ENCODE measurements at regions not wholly inside any gene's neighbourhood (a gene's known extent, or its start where the extent isn't known, plus 50 kb on each side); places are given as distances from the start of the nearest gene placed in this dataset.

DNA sequence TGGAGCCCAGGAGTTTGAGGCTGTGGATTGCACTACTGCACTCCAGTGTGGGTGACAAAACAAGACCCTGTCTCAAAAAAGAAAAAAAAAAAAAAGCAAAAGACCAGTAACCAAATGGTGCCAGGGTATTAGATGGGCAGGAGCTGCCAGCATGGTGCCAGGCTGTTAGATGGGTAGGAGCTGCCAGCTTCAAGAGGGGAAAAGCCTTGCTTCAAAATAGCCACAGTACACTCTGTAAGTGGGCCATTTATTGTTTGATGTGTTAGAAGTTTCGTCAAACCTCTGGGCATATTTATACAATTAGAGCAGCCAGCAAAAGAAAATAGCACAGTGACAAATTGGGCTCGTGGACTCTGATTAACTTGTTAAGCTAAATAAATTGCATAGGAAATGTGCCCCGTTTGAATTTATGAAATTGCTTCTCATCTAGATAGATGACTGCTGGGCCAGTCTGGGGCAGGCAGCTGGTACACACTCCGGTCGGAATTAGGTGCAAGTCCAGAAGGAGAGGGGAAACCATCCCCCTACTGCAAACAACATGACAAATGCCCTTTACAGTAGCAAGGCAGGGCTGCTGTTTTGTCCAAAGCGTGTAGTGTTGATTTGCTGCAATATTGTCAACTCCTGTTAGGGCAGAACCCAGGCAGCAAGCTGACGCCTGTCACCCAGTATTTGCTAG, 126.3 kb upstream of the IRX3 start:
- Histone ChIP-seq H3K4me1 (ENCODE audit: control insufficient read depth, insufficient read depth, low read length) (no peaks in the 10 kb centered on the region), H3K4me3 (ENCODE audit: low read depth, low read length) (no peak overlapping the region), H3K27ac (ENCODE audit: extremely low read depth, low read depth, low read length) (no peak overlapping the region), H3K9me3 (ENCODE audit: control insufficient read depth, insufficient read depth, low read depth, low read length) (no peaks in the 10 kb centered on the region), H3K36me3 (ENCODE audit: control insufficient read depth in 2 of 2, insufficient read depth in 1 of 2, low read length in 2 of 2) (no peaks in the 10 kb centered on the region)
- POLR2A ChIA-PET, result no interaction called here
- CTCF ChIA-PET, result interaction anchor here (0.6 kb wide), 1 partner anchor 260 kb away, joined by 3 read pairs; no protein-coding TSS in a partner anchor
- TF ChIP-seq ZNF280D (tag by site-specific recombination; IDR thresholded peaks at IDR 0.05) (no peak), ZBTB48 (tag by site-specific recombination; IDR thresholded peaks at IDR 0.05) (no peak), ZNF121 (tag by site-specific recombination; IDR thresholded peaks at IDR 0.05) (no peak), ZNF341 (tag by site-specific recombination; IDR thresholded peaks at IDR 0.05; ENCODE audit: low read depth) (no peak), EGR2 (tag by site-specific recombination; IDR thresholded peaks at IDR 0.05; ENCODE audit: low read depth) (no peak), ZNF214 (tag by site-specific recombination; IDR thresholded peaks at IDR 0.05; ENCODE audit: borderline replicate concordance) (no peak), ZNF777 (tag by site-specific recombination; IDR thresholded peaks at IDR 0.05; ENCODE audit: borderline replicate concordance) (no peak), ZNF48 (tag by site-specific recombination; IDR thresholded peaks at IDR 0.05) (no peak)

DNA sequence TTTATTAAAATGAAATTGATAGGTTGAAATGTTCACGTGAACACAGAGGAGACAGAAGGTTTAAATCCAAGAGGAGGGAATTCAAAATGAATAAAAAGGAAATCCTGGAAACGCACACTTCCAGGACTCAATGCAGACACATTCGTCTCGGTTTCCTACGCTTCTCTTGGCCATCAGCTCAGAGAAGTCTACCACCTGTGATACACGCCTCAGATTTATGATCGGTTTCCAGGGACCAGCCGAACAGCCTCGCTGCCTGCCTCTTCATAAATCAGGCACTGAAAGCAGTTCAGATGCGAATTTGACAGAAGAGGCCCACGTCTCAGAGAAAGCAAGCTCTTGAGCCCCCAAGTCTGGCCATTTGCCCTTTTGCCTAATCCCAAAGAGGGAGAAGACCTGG, 125.5 kb upstream of the IRX3 start:
- H3K27ac ChIP-seq (ENCODE audit: extremely low read depth, low read depth, low read length), result no peak overlapping the region
- ChIA-PET CTCF (interaction anchor here (0.6 kb wide), 1 partner anchor 260 kb away, joined by 3 read pairs; no protein-coding TSS in a partner anchor), POLR2A (no interaction called here)
- no peaks in the 10 kb centered on the region for H3K9me3 ChIP-seq (ENCODE audit: control insufficient read depth, insufficient read depth, low read depth, low read length)
- no peak for TF ChIP-seq ZNF132 (tag by site-specific recombination; IDR thresholded peaks at IDR 0.05; ENCODE audit: borderline replicate concordance)
- no peak for TF ChIP-seq BCL6B (tag by site-specific recombination; IDR thresholded peaks at IDR 0.05)
- TF ChIP-seq YY2 (tag by site-specific recombination; IDR thresholded peaks at IDR 0.05), result no peak
- TF ChIP-seq GLI4 (tag by site-specific recombination; IDR thresholded peaks at IDR 0.05), result no peak
- TF ChIP-seq OVOL3 (tag by site-specific recombination; IDR thresholded peaks at IDR 0.05), result no peak
- TF ChIP-seq ZNF140 (tag by site-specific recombination; IDR thresholded peaks at IDR 0.05), result no peak
- TF ChIP-seq ZNF391 (tag by site-specific recombination; IDR thresholded peaks at IDR 0.05; ENCODE audit: borderline replicate concordance, low read depth), result no peak
- TF ChIP-seq ZNF548 (tag by site-specific recombination; IDR thresholded peaks at IDR 0.05), result no peak
- no peak for TF ChIP-seq ZNF341 (tag by site-specific recombination; IDR thresholded peaks at IDR 0.05; ENCODE audit: low read depth)
- no peak for TF ChIP-seq ZNF529 (tag by site-specific recombination; IDR thresholded peaks at IDR 0.05; ENCODE audit: insufficient replicate concordance)
- no peak for TF ChIP-seq HOXC10 (CRISPR knock-in tag; IDR thresholded peaks at IDR 0.05)
- TF ChIP-seq ZBTB21 (tag by site-specific recombination; IDR thresholded peaks at IDR 0.05), result no peak
- no peak for TF ChIP-seq ZFHX2 (tag by site-specific recombination; conservative IDR thresholded peaks at IDR 0.05)
- TF ChIP-seq ZNF23 (tag by site-specific recombination; IDR thresholded peaks at IDR 0.05; ENCODE audit: borderline replicate concordance), result no peak
- TF ChIP-seq ZNF324 (tag by site-specific recombination; IDR thresholded peaks at IDR 0.05), result no peak
- TF ChIP-seq ZNF2 (tag by site-specific recombination; IDR thresholded peaks at IDR 0.05), result no peak
- H3K4me3 ChIP-seq (ENCODE audit: low read depth, low read length), result no peak overlapping the region
- H3K4me1 ChIP-seq (ENCODE audit: control insufficient read depth, insufficient read depth, low read length), result no peaks in the 10 kb centered on the region
- no peaks in the 10 kb centered on the region for H3K36me3 ChIP-seq (ENCODE audit: control insufficient read depth in 2 of 2, insufficient read depth in 1 of 2, low read length in 2 of 2)
